ACHN (cell line): ENCODE measurements at regions not wholly inside any gene's neighbourhood (a gene's known extent, or its start where the extent isn't known, plus 50 kb on each side); places are given as distances from the start of the nearest gene placed in this dataset.

Experiments
- DNase-seq: peaks from one replicate; pipeline ENCODE4 v3.0.0-alpha.2; 2015
- in situ Hi-C: cut with HindIII; loops from 2 replicates; pipeline ENCODE4 v1.10.0; 2017; ENCODE audit warnings: low sequenced_read_pairs, low pct_ligation_motif_present, low pct_unique_long_range_greater_than_20kb

- in situ Hi-C loops: no loop called here
- DNase-seq: no peak
These were observed 54.2 kb downstream of the SIX6 start for GRCh38 chr14:60563113-60563512.

GRCh38 chr14:60565211-60565610 is 56.3 kb downstream of the SIX6 start:
- in situ Hi-C loops: no loop called here
- DNase-seq: peak; percentile 71

- in situ Hi-C loops: no loop called here
- DNase-seq: no peak
These were observed 57.2 kb downstream of the SIX6 start for GRCh38 chr14:60566101-60566500.

GRCh38 chr14:60573943-60574495 is 65.1 kb downstream of the SIX6 start:
- in situ Hi-C loops: no loop called here
- DNase-seq: no peak

- in situ Hi-C loops: no loop called here
These were observed 66.1 kb downstream of the SIX6 start for GRCh38 chr14:60575008-60575407.

DNA sequence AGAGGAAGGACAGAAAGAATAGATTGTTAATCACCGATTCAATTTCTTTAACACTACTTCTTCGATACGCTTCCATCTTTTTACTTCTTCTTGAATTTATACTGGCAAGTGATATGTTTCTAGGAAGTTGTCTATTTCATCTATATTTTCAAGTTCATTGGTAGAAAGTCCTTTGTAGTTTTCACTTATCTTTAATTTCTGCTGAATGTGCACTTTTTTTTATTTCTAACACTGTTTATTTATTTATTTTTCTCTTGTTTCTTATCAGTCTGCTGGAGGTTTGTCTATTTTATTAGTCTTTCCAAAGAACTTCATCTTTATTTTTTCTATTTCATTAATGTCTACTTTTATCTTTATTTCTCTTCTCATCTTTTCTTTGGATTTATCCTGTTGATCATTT is 63.6 kb downstream of the SIX1 start:
- DNase-seq: no peak
- in situ Hi-C loops: no loop called here

More at GRCh38 chr14:60575008-60575407, 66.1 kb downstream of the SIX6 start:
- no peak for DNase-seq

DNA sequence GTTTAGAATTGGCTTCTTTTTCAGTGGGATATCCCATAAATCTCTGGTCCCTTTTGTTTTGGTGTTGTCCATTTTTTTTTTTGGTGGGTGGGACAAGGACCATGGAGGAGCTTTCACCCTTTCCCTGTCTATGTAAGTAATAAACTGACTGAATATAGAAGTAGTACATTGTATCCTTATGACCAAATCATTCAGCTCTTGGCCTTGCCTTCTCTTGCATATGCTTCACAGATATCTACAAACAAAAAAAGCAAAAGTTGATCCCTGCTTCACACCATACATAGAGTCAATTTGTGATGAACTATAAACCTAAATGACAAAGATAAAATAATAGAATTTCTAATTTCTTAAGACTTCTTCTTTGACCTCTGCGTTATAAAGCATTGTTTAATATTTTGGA is 59.8 kb downstream of the SIX1 start:
- in situ Hi-C loops: no loop called here
- no peak for DNase-seq

DNA sequence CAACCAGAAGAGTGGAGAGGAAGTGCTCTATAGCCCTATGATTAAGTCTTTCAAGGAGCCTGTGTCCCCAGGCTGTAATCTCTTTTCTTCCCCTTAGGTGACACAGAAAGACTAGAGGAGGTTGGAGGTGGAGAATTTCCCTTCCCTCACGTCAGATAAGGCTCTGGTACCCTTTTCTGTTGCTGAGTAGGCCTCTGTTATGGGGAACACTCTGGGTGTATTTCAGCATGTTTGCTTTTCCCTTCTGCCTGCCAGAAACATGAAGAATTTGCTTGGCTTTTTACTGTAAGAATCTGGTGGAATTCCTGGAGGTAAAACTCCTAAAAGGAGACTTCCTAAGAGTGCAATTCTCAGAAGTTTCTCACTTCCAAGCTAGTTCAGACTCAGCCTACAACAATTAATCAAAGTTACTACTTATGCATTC is 58.3 kb downstream of the SIX1 start:
- DNase-seq: no peak
- in situ Hi-C loops: no loop called here
